ENCODE measurements at regions not wholly inside any gene's neighbourhood (a gene's known extent, or its start where the extent isn't known, plus 50 kb on each side); places are given as distances from the start of the nearest gene placed in this dataset.

GRCh38 chr3:59578129-59578528 lies 528.3 kb upstream of the CFAP20DC start:
- DNase-seq = no peak

GRCh38 chr3:59576606-59577005 lies 526.8 kb upstream of the CFAP20DC start:
- no peak for DNase-seq

- peak; percentile 92 for DNase-seq
Observed at GRCh38 chr3:59575113-59576001, 525.5 kb upstream of the CFAP20DC start.

- DNase-seq = no peak
Observed at GRCh38 chr3:59573911-59574310, 524.1 kb upstream of the CFAP20DC start.

GRCh38 chr3:59572106-59572505 lies 522.3 kb upstream of the CFAP20DC start:
- DNase-seq = no peak

GRCh38 chr3:59570806-59571205 lies 521.0 kb upstream of the CFAP20DC start:
- no peak for DNase-seq

- DNase-seq = no peak
Observed at GRCh38 chr3:59567661-59568060, 517.8 kb upstream of the CFAP20DC start.

GRCh38 chr3:59566481-59566975 lies 516.7 kb upstream of the CFAP20DC start:
- DNase-seq = no peak

GRCh38 chr3:59565125-59565524 lies 515.3 kb upstream of the CFAP20DC start:
- DNase-seq = no peak

GRCh38 chr3:59563966-59564365 lies 514.1 kb upstream of the CFAP20DC start:
- no peak for DNase-seq

GRCh38 chr3:59563072-59563605 lies 513.3 kb upstream of the CFAP20DC start:
- DNase-seq = no peak

GRCh38 chr3:59559721-59560435 lies 510.1 kb upstream of the CFAP20DC start:
- DNase-seq = peak; percentile 59 to 70

- DNase-seq = no peak
Observed at GRCh38 chr3:59558906-59559720, 509.3 kb upstream of the CFAP20DC start.

GRCh38 chr3:59555593-59556315 lies 505.9 kb upstream of the CFAP20DC start:
- no peak for DNase-seq

- DNase-seq = no peak
Observed at GRCh38 chr3:59553076-59553475, 503.3 kb upstream of the CFAP20DC start.

- DNase-seq = no peak
Observed at GRCh38 chr3:59551834-59552233, 502.0 kb upstream of the CFAP20DC start.

- no peak for DNase-seq
Observed at GRCh38 chr3:59549962-59550361, 500.1 kb upstream of the CFAP20DC start.

GRCh38 chr3:59547874-59548273 lies 498.0 kb upstream of the CFAP20DC start:
- DNase-seq = no peak

- DNase-seq = no peak
Observed at GRCh38 chr3:59546522-59546921, 496.7 kb upstream of the CFAP20DC start.

GRCh38 chr3:59545374-59545773 lies 495.5 kb upstream of the CFAP20DC start:
- DNase-seq = no peak

GRCh38 chr3:59542276-59542675 lies 492.5 kb upstream of the CFAP20DC start:
- no peak for DNase-seq

- DNase-seq = no peak
Observed at GRCh38 chr3:59540696-59541095, 490.9 kb upstream of the CFAP20DC start.
